Activated CD4-positive, alpha-beta T cell treated with anti-CD3 and anti-CD28 coated beads, Interleukin-2, amount 10 ng/mL, durations not matched to agents 7 days and 5 days (primary cell): ENCODE measurements at regions not wholly inside any gene's neighbourhood (a gene's known extent, or its start where the extent isn't known, plus 50 kb on each side); places are given as distances from the start of the nearest gene placed in this dataset.

Source experiments
- CTCF ChIA-PET: fragments of 350-600 bp; sonication (Branson Sonifier 250); formaldehyde crosslinking; loops from one replicate; lab custom pipeline; 2021; ENCODE audit warnings: antibody characterized with exemption; lab: Charles Lee
- POLR2A ChIA-PET: fragments of 350-600 bp; sonication (Branson Sonifier 250); formaldehyde crosslinking; loops from one replicate; lab custom pipeline; 2021; ENCODE audit warnings: antibody characterized with exemption; lab: Charles Lee
- DNase-seq: peaks from one replicate; pipeline ENCODE4 v3.0.0-alpha.2; 2020
- H3K27ac Mint-ChIP-seq: one replicate; pipeline ENCODE4 v1.8.0; 2021; ENCODE audit warnings: mild to moderate bottlenecking, moderate library complexity, mixed read lengths
- H3K27me3 Mint-ChIP-seq: one replicate; pipeline ENCODE4 v1.8.0; 2021; ENCODE audit warnings: mixed read lengths
- H3K36me3 Mint-ChIP-seq: one replicate; pipeline ENCODE4 v1.8.0; 2021; ENCODE audit warnings: low read depth, mixed read lengths
- H3K4me1 Mint-ChIP-seq: one replicate; pipeline ENCODE4 v1.8.0; 2021; ENCODE audit warnings: mixed read lengths
- H3K4me3 Mint-ChIP-seq: one replicate; pipeline ENCODE4 v1.8.0; 2021; ENCODE audit warnings: mild to moderate bottlenecking, moderate library complexity, mixed read lengths
- H3K9me3 Mint-ChIP-seq: one replicate; pipeline ENCODE4 v1.8.0; 2021; ENCODE audit warnings: mixed read lengths

- H3K4me3 Mint-ChIP-seq = no peak overlapping the region
- peaks cover 16% of the 10 kb centered on the region for H3K36me3 Mint-ChIP-seq
- CTCF ChIA-PET = interaction anchor here (0.8 to 6.1 kb wide), 7 partner anchors 9 to 34 kb away, joined by 3 to 55 read pairs (median 5); no protein-coding TSS in a partner anchor
- peak overlapping the region; percentile 93 for H3K27ac Mint-ChIP-seq
- H3K27me3 Mint-ChIP-seq = no peaks in the 10 kb centered on the region
- DNase-seq = no peak
- H3K9me3 Mint-ChIP-seq = peaks cover 3% of the 10 kb centered on the region
- POLR2A ChIA-PET = interaction anchor here (1.1 kb wide), 1 partner anchor 12 kb away, joined by 4 read pairs; no protein-coding TSS in a partner anchor
- peaks cover 65% of the 10 kb centered on the region for H3K4me1 Mint-ChIP-seq
Measured at GRCh38 chr10:33126742-33127141, 168.7 kb upstream of the ITGB1 start.

- Mint-ChIP-seq H3K27ac (peak overlapping the region; percentile 93), H3K9me3 (peaks cover 3% of the 10 kb centered on the region), H3K4me3 (no peak overlapping the region), H3K36me3 (peaks cover 16% of the 10 kb centered on the region), H3K4me1 (peaks cover 68% of the 10 kb centered on the region), H3K27me3 (no peaks in the 10 kb centered on the region)
- ChIA-PET POLR2A (interaction anchor here (1.1 kb wide), 1 partner anchor 13 kb away, joined by 4 read pairs; no protein-coding TSS in a partner anchor), CTCF (interaction anchor here (0.8 to 6.1 kb wide), 8 partner anchors 10 to 35 kb away, joined by 3 to 55 read pairs (median 4); no protein-coding TSS in a partner anchor)
- DNase-seq = peak; percentile 61
Measured at GRCh38 chr10:33125522-33126517, 167.8 kb upstream of the ITGB1 start.

- ChIA-PET CTCF (interaction anchor here (1.0 to 6.1 kb wide), 4 partner anchors 8 to 22 kb away, joined by 3 to 55 read pairs (median 4); no protein-coding TSS in a partner anchor), POLR2A (no interaction called here)
- Mint-ChIP-seq H3K27me3 (no peaks in the 10 kb centered on the region), H3K4me3 (no peak overlapping the region), H3K27ac (peak overlapping the region; percentile 93), H3K36me3 (peaks cover 17% of the 10 kb centered on the region), H3K4me1 (peaks cover 73% of the 10 kb centered on the region), H3K9me3 (peaks cover 4% of the 10 kb centered on the region)
- DNase-seq = no peak
Measured at GRCh38 chr10:33125111-33125510, 167.1 kb upstream of the ITGB1 start.

GRCh38 chr10:33123680-33124079 is 165.7 kb upstream of the ITGB1 start:
- POLR2A ChIA-PET = no interaction called here
- Mint-ChIP-seq H3K36me3 (peaks cover 23% of the 10 kb centered on the region), H3K4me3 (no peak overlapping the region), H3K9me3 (peaks cover 13% of the 10 kb centered on the region), H3K4me1 (peaks cover 73% of the 10 kb centered on the region), H3K27me3 (no peaks in the 10 kb centered on the region), H3K27ac (no peak overlapping the region)
- CTCF ChIA-PET = interaction anchor here (0.6 to 6.1 kb wide), 5 partner anchors 9 to 341 kb away, joined by 3 to 55 read pairs (median 5); no protein-coding TSS in a partner anchor
- DNase-seq = no peak

GRCh38 chr10:33122014-33122809 is 164.2 kb upstream of the ITGB1 start:
- H3K4me3 Mint-ChIP-seq = no peak overlapping the region
- ChIA-PET POLR2A (no interaction called here), CTCF (interaction anchor here (1.0 to 6.1 kb wide), 4 partner anchors 7 to 17 kb away, joined by 3 to 55 read pairs (median 5); no protein-coding TSS in a partner anchor)
- no peaks in the 10 kb centered on the region for H3K27me3 Mint-ChIP-seq
- peak overlapping the region; percentile 3 for H3K27ac Mint-ChIP-seq
- H3K36me3 Mint-ChIP-seq = peaks cover 26% of the 10 kb centered on the region
- no peak for DNase-seq
- H3K4me1 Mint-ChIP-seq = peaks cover 78% of the 10 kb centered on the region
- peaks cover 21% of the 10 kb centered on the region for H3K9me3 Mint-ChIP-seq

GRCh38 chr10:33120700-33121099 is 162.7 kb upstream of the ITGB1 start:
- POLR2A ChIA-PET = interaction anchor here (0.6 kb wide), 1 partner anchor 320 kb away, joined by 5 read pairs; no protein-coding TSS in a partner anchor
- Mint-ChIP-seq H3K27me3 (no peaks in the 10 kb centered on the region), H3K36me3 (peaks cover 21% of the 10 kb centered on the region), H3K4me3 (no peak overlapping the region), H3K4me1 (peaks cover 78% of the 10 kb centered on the region), H3K27ac (no peak overlapping the region), H3K9me3 (peaks cover 18% of the 10 kb centered on the region)
- no peak for DNase-seq
- CTCF ChIA-PET = interaction anchor here (0.7 to 1.1 kb wide), 4 partner anchors 9 to 20 kb away, joined by 3 read pairs; no protein-coding TSS in a partner anchor

GRCh38 chr10:33120275-33120674 is 162.2 kb upstream of the ITGB1 start:
- CTCF ChIA-PET = interaction anchor here (0.9 to 1.5 kb wide), 3 partner anchors 9 to 20 kb away, joined by 3 to 9 read pairs (median 3); no protein-coding TSS in a partner anchor
- POLR2A ChIA-PET = no interaction called here
- peaks cover 17% of the 10 kb centered on the region for H3K36me3 Mint-ChIP-seq

GRCh38 chr10:33117816-33118215 is 159.8 kb upstream of the ITGB1 start:
- ChIA-PET POLR2A (no interaction called here), CTCF (no interaction called here)
- H3K36me3 Mint-ChIP-seq = peaks cover 19% of the 10 kb centered on the region
- peaks cover 81% of the 10 kb centered on the region for H3K4me1 Mint-ChIP-seq
- no peak overlapping the region for H3K4me3 Mint-ChIP-seq
- H3K27me3 Mint-ChIP-seq = no peaks in the 10 kb centered on the region
- peak; percentile 54 for DNase-seq
- H3K9me3 Mint-ChIP-seq = peaks cover 18% of the 10 kb centered on the region
- H3K27ac Mint-ChIP-seq = peak overlapping the region; percentile 83

More at GRCh38 chr10:33120275-33120674, 162.2 kb upstream of the ITGB1 start:
- H3K27me3 Mint-ChIP-seq = no peaks in the 10 kb centered on the region
- peaks cover 18% of the 10 kb centered on the region for H3K9me3 Mint-ChIP-seq
- peak overlapping the region; percentile 33 for H3K27ac Mint-ChIP-seq
- no peak for DNase-seq
- no peak overlapping the region for H3K4me3 Mint-ChIP-seq
- H3K4me1 Mint-ChIP-seq = peaks cover 78% of the 10 kb centered on the region

- peak overlapping the region; percentile 83 for H3K27ac Mint-ChIP-seq
- ChIA-PET CTCF (interaction anchor here (1.4 to 5.0 kb wide), 4 partner anchors 8 to 18 kb away, joined by 3 to 55 read pairs (median 11); no protein-coding TSS in a partner anchor), POLR2A (no interaction called here)
- peaks cover 75% of the 10 kb centered on the region for H3K4me1 Mint-ChIP-seq
- no peak for DNase-seq
- H3K9me3 Mint-ChIP-seq = peaks cover 18% of the 10 kb centered on the region
- no peak overlapping the region for H3K4me3 Mint-ChIP-seq
- H3K27me3 Mint-ChIP-seq = no peaks in the 10 kb centered on the region
- H3K36me3 Mint-ChIP-seq = peaks cover 19% of the 10 kb centered on the region
Measured at GRCh38 chr10:33117230-33117629, 159.2 kb upstream of the ITGB1 start.

- H3K4me1 Mint-ChIP-seq = peaks cover 76% of the 10 kb centered on the region
- peaks cover 19% of the 10 kb centered on the region for H3K36me3 Mint-ChIP-seq
- peaks cover 20% of the 10 kb centered on the region for H3K9me3 Mint-ChIP-seq
- peak overlapping the region; percentile 44 for H3K4me3 Mint-ChIP-seq
- DNase-seq = no peak
- CTCF ChIA-PET = interaction anchor here (0.9 to 5.0 kb wide), 9 partner anchors 10 to 23 kb away, joined by 3 to 55 read pairs (median 7); no protein-coding TSS in a partner anchor
- H3K27me3 Mint-ChIP-seq = no peaks in the 10 kb centered on the region
- peak overlapping the region; percentile 83 for H3K27ac Mint-ChIP-seq
- POLR2A ChIA-PET = no interaction called here
Measured at GRCh38 chr10:33115738-33116719, 158.0 kb upstream of the ITGB1 start.

- Mint-ChIP-seq H3K27me3 (no peaks in the 10 kb centered on the region), H3K36me3 (peaks cover 11% of the 10 kb centered on the region), H3K9me3 (peaks cover 15% of the 10 kb centered on the region), H3K27ac (peak overlapping the region; percentile 85), H3K4me3 (peak overlapping the region; percentile 20), H3K4me1 (peaks cover 77% of the 10 kb centered on the region)
- CTCF ChIA-PET = interaction anchor here (1.5 to 5.0 kb wide), 4 partner anchors 9 to 20 kb away, joined by 4 to 55 read pairs (median 9); no protein-coding TSS in a partner anchor
- POLR2A ChIA-PET = interaction anchor here (0.8 kb wide), 1 partner anchor 19 kb away, joined by 3 read pairs; no protein-coding TSS in a partner anchor
- no peak for DNase-seq
Measured at GRCh38 chr10:33114451-33114952, 156.5 kb upstream of the ITGB1 start.
